ENCODE measurements at regions not wholly inside any gene's neighbourhood (a gene's known extent, or its start where the extent isn't known, plus 50 kb on each side); places are given as distances from the start of the nearest gene placed in this dataset.

DNA sequence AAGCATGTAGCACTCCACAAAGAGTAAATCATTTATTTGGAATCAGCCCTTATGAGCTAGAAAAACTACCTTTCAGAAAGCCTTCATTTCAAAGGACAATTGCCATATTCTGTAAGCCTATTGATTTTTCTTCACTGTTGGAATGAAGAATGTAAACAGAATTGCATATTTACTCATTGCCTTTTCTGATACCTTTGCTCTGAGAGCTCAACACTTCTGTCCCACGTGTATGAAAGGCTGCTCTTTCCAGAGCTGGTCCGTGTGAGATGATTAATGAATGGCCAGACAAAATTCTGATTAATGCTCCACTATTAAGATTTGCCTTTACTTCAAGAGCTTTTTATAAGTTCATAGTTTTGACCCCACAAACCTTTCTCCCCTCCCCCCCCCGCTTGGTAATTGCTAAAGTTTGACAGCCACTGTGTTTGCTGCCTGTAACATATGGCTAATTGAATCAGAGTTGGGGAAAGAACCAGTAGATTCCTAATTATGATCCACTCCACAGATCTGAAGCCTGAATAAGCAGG, 63.0 kb upstream of the PLEKHA5 start:
- H3K36me3 ChIP-seq (ENCODE audit: control insufficient read depth, insufficient read depth, low read length) = no peaks in the 10 kb centered on the region
- no peak overlapping the region for H3K4me3 ChIP-seq (ENCODE audit: low read depth, low read length)
- TF ChIP-seq CTCF (IDR thresholded peaks at IDR 0.05; ENCODE audit: insufficient read depth, low read length, poor library complexity, severe bottlenecking) = no peak
- DNase-seq (ENCODE audit: low read depth) = no peak
- H3K27me3 ChIP-seq (ENCODE audit: control insufficient read depth, insufficient read depth, low read length) = no peaks in the 10 kb centered on the region

DNA sequence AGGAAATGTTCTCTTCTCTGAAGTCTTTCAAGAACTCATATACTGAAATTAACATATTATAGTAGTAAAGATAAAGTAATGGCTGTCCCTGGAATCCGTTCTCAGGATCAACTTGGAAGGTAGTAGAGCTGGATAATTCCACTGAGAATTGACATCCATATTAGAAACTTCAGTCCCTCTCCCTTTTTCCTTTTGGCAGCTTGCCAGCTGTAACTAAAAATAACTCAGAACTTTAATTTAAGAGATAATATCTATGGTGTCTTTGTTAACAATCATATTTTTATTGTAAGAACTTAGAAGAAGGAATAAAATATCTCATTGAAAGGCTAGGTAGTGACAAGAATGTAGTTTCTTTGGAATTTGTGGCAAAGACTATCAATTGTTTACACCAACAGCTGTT, 61.4 kb upstream of the PLEKHA5 start:
- H3K27me3 ChIP-seq (ENCODE audit: control insufficient read depth, insufficient read depth, low read length) = no peaks in the 10 kb centered on the region
- no peak overlapping the region for H3K4me3 ChIP-seq (ENCODE audit: low read depth, low read length)
- DNase-seq (ENCODE audit: low read depth) = no peak
- no peaks in the 10 kb centered on the region for H3K36me3 ChIP-seq (ENCODE audit: control insufficient read depth, insufficient read depth, low read length)
- TF ChIP-seq CTCF (IDR thresholded peaks at IDR 0.05; ENCODE audit: insufficient read depth, low read length, poor library complexity, severe bottlenecking) = no peak

DNA sequence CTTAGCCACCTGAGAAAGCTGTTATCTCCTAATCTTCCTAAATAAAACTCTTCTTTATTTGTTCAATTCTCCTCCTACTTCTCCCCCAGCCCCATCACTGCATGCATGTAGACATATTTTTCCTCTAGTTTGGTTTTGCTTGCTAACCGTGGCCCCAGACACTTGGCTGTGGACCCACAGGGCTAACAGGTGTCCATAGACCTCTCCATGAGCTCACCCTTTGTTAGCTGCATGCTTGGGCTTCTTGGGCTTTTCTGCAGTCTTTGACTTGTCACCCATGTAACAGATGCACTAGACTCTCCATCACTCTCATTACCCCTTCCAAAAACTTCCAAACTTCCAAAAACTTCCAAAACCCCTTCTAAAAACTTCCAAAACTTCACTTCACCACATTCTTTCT, 59.2 kb upstream of the PLEKHA5 start:
- Histone ChIP-seq H3K27me3 (ENCODE audit: control insufficient read depth, insufficient read depth, low read length) (no peaks in the 10 kb centered on the region), H3K36me3 (ENCODE audit: control insufficient read depth, insufficient read depth, low read length) (no peaks in the 10 kb centered on the region), H3K4me3 (ENCODE audit: low read depth, low read length) (no peak overlapping the region)
- TF ChIP-seq CTCF (IDR thresholded peaks at IDR 0.05; ENCODE audit: insufficient read depth, low read length, poor library complexity, severe bottlenecking) = no peak
- no peak for DNase-seq (ENCODE audit: low read depth)

- no peak for DNase-seq (ENCODE audit: low read depth)
- no peaks in the 10 kb centered on the region for H3K36me3 ChIP-seq (ENCODE audit: control insufficient read depth, insufficient read depth, low read length)
- no peak for TF ChIP-seq CTCF (IDR thresholded peaks at IDR 0.05; ENCODE audit: insufficient read depth, low read length, poor library complexity, severe bottlenecking)
- no peaks in the 10 kb centered on the region for H3K27me3 ChIP-seq (ENCODE audit: control insufficient read depth, insufficient read depth, low read length)
- H3K4me3 ChIP-seq (ENCODE audit: low read depth, low read length) = no peak overlapping the region
Measured at GRCh38 chr12:19074700-19075099, 54.8 kb upstream of the PLEKHA5 start.

DNA sequence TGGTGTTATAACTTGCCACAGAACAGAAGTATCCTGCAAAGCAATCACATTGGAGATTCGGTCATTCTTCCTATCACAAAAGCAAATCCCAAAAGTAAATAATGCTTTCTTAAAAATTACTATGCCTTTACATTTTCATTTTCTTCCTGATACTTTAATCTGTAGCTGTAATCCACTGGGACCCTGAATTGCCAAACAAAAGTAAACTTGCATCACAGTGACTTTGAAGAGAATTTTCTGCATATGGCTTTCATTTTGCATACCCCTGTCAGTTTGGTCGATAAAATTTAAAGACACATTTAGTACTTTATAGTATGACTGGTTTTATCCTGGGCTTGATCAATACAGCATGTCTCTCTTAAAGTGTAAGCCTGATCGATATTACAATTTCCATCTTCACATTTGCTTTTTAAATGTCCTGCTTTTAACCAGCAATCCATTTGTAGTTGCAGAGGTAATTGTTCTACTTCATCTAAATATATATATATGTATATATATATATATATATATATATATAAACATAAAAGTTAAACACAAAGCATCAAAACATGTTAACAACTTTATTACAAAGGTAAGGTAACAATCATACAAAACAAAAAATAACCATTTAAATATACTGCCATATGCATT, 53.7 kb upstream of the PLEKHA5 start:
- no peak for TF ChIP-seq CTCF (IDR thresholded peaks at IDR 0.05; ENCODE audit: insufficient read depth, low read length, poor library complexity, severe bottlenecking)
- DNase-seq (ENCODE audit: low read depth) = no peak
- no peaks in the 10 kb centered on the region for H3K27me3 ChIP-seq (ENCODE audit: control insufficient read depth, insufficient read depth, low read length)

More for the DNA sequence above, 53.7 kb upstream of the PLEKHA5 start:
- no peak overlapping the region for H3K4me3 ChIP-seq (ENCODE audit: low read depth, low read length)
- no peaks in the 10 kb centered on the region for H3K36me3 ChIP-seq (ENCODE audit: control insufficient read depth, insufficient read depth, low read length)
